K562 (cell line): ENCODE measurements at regions not wholly inside any gene's neighbourhood (a gene's known extent, or its start where the extent isn't known, plus 50 kb on each side); places are given as distances from the start of the nearest gene placed in this dataset.

Experiments used
- CREBBP ChIP-seq: IDR thresholded peaks from one replicate; pipeline ENCODE4 v1.6.1; 2012; ENCODE audit warnings: low read depth, mild to moderate bottlenecking, control low read depth, inconsistent platforms, low read length
- ZNF644 ChIP-seq: fragments of 200-800 bp; sonication (Bioruptor generic); IDR thresholded peaks from 2 replicates; pipeline ENCODE4 v1.6.1; 2016; ENCODE audit warnings: low read depth, missing genetic modification characterization, missing compliant biosample characterization
- TF ChIP-seq, protein P1 (sequence below), 2 experiments: fragments of 450-650 bp; IDR thresholded peaks; 2 replicates each; pipeline ENCODE4 v1.6.1; 2016; ENCODE audit warnings: mild to moderate bottlenecking in 2 of 2, borderline replicate concordance in 1 of 2, low read depth in 1 of 2, moderate library complexity in 1 of 2
- TF ChIP-seq, protein P2 (sequence below): fragments of 250-450 bp; sonication (Bioruptor Pico); IDR thresholded peaks from 2 replicates; pipeline ENCODE4 v1.5.0; 2022; ENCODE audit warnings: mild to moderate bottlenecking

DNA sequence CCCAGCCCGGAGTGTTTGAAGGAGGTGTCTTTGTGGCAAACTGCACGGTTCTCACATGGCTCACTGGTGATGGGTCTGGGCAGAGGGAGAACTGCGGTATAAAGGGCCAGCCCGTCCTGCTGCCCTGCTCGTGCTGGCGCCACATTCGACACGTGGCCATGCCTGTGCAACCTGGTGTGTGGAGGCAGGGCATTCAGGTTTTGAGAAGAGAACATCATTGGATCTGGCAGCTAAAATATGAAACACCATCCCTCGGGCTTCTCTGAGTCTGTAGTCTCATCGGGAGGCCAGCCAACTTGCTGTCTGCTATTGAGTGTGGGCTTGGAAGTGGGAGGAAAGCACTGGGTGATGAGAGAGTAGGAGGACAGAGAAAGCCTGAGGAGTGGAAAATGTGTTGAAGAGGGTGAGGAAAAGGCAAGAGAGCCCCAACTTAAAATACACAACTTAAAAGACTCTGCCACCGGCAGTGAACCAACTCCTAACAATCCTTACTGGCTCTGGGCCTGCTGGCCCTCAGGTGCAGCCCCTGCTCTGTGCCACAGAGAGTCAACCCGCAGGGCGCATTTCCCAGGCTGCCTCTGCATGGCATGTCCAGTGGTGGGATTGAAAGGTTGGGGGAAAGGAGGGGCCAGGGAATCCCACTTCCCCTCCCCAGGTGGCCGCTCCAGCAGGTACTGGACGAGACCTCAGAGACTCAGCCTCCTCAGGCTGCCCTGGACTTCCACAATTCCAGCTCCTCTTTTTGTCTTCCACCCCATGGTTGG is 112.7 kb upstream of the DLX2 start (continued):
- TF ChIP-seq, protein P1, sequence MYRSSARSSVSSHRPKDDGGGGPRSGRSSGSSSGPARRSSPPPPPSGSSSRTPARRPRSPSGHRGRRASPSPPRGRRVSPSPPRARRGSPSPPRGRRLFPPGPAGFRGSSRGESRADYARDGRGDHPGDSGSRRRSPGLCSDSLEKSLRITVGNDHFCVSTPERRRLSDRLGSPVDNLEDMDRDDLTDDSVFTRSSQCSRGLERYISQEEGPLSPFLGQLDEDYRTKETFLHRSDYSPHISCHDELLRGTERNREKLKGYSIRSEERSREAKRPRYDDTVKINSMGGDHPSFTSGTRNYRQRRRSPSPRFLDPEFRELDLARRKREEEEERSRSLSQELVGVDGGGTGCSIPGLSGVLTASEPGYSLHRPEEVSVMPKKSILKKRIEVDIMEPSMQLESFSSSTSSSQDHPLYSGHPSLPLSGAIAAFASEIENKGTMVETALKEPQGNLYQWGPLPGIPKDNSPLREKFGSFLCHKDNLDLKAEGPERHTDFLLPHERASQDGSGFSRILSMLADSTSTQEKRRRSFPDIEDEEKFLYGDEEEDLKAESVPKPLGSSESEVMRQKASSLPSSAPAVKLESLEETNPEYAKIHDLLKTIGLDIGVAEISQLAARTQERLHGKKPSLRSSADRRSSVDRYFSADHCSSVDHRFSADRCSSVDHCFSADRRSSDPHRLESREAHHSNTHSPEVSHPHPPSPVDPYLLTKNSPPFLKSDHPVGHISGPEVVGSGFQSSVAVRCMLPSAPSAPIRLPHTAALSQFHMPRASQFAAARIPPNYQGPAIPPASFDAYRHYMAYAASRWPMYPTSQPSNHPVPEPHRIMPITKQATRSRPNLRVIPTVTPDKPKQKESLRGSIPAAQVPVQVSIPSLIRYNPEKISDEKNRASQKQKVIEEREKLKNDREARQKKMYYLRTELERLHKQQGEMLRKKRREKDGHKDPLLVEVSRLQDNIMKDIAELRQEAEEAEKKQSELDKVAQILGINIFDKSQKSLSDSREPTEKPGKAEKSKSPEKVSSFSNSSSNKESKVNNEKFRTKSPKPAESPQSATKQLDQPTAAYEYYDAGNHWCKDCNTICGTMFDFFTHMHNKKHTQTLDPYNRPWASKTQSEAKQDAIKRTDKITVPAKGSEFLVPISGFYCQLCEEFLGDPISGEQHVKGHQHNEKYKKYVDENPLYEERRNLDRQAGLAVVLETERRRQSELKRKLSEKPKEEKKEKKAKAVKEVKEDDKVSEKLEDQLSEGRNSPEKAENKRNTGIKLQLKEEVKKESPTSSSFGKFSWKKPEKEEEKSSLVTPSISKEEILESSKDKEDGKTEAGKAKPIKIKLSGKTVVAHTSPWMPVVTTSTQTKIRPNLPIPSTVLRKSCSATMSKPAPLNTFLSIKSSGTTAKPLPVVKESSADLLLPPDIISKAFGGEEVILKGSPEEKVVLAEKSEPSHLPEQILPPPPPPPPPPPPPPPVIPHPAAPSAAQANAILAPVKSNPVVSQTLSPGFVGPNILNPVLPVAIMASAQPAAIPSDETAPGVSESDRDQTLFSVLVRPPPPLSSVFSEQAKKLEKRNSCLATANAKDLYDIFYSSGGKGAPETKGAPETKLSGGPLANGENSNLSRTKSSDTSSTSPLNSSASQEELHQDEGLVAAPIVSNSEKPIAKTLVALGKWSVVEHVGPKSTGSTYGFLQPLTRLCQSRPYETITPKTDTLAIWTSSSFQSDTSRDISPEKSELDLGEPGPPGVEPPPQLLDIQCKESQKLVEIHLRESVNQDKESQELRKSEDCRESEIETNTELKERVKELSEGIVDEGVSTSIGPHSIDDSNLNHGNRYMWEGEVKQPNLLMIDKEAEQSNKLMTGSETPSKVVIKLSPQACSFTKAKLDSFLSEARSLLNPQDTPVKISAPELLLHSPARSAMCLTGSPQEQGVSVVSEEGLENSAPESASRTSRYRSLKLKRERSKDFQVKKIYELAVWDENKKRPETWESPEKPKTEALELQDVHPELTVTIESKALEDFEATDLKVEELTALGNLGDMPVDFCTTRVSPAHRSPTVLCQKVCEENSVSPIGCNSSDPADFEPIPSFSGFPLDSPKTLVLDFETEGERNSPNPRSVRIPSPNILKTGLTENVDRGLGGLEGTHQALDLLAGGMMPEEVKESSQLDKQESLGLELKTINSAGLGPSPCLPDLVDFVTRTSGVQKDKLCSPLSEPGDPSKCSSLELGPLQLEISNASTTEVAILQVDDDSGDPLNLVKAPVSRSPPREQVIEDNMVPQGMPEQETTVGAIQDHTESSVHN (IDR thresholded peaks at IDR 0.05; ENCODE audit: borderline replicate concordance in 1 of 2, low read depth in 1 of 2): no peak
- TF ChIP-seq CREBBP (no peak), ZNF644 (tag) (no peak)
- TF ChIP-seq, protein P2, sequence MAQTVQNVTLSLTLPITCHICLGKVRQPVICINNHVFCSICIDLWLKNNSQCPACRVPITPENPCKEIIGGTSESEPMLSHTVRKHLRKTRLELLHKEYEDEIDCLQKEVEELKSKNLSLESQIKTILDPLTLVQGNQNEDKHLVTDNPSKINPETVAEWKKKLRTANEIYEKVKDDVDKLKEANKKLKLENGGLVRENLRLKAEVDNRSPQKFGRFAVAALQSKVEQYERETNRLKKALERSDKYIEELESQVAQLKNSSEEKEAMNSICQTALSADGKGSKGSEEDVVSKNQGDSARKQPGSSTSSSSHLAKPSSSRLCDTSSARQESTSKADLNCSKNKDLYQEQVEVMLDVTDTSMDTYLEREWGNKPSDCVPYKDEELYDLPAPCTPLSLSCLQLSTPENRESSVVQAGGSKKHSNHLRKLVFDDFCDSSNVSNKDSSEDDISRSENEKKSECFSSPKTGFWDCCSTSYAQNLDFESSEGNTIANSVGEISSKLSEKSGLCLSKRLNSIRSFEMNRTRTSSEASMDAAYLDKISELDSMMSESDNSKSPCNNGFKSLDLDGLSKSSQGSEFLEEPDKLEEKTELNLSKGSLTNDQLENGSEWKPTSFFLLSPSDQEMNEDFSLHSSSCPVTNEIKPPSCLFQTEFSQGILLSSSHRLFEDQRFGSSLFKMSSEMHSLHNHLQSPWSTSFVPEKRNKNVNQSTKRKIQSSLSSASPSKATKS: no peak
